Activated CD4-positive, alpha-beta T cell treated with anti-CD3 and anti-CD28 coated beads, Interleukin-2, amount 50 U/mL, for 16 hours (primary cell): ENCODE measurements at regions not wholly inside any gene's neighbourhood (a gene's known extent, or its start where the extent isn't known, plus 50 kb on each side); places are given as distances from the start of the nearest gene placed in this dataset.

ENCODE experiments used
- DNase-seq: peaks from one replicate; pipeline ENCODE4 v3.0.0-alpha.2; 2020

DNA sequence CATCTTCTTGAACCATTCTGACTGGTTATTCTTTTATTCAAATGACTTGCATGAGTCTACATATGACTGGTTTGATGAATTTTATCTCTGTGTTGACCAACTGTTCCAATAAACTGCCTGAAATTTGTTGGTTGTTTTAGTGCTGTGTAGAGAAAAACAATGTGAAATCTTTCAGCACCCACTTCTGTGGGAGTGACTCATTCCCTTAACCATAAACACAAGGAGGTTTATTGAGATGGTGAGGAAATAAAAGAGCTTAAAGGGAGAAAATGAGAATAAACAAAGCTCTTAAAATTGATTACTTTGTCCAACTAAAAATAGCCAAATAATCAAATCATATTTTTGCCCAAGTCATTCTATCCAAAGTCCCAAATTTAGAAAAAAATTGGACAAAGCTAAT lies 341.1 kb downstream of the TGFB2 start:
- DNase-seq, result no peak

- no peak for DNase-seq
These were observed 341.6 kb downstream of the TGFB2 start for GRCh38 chr1:218686761-218687160.

DNA sequence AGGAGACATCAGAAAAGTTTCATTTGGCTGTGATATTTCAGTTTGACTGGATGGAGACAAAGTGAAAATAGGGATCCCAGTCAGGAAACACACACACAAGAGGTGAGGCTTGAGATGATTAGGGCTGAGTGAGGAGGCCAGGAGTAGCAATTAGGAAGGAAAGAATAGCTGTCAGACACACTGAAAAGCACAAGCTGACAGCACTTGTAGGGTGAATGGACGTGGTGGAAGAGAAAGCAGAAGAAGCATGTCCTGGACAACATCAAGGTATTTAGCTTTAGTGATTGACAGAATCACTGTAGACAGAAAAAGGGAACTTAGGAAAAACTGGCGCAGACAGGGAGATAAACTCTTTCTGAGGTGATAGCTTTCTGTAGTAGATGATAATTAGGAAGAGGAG lies 347.7 kb downstream of the TGFB2 start:
- DNase-seq, result no peak

- DNase-seq, result no peak
These were observed 348.5 kb downstream of the TGFB2 start for GRCh38 chr1:218693599-218693998.

DNA sequence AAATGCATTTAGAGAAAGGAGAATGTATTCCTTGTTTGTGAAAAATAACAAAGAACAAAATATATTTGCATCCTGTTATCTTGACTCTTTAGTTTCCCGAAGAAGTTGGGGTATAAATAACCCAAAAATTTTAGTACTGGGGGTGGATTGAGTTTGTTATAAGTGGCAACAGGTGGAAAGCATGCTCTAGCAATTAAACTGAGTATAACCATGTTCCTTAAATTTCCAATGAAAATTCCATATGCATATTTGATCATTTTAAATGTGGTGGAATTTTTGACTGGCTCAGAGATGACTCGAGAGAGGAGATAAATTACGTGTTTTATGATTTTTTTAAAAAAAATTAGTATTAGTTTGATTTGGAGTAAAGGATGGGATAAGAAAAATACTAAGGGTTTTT lies 348.9 kb downstream of the TGFB2 start:
- no peak for DNase-seq

GRCh38 chr1:218694636-218695035 lies 349.5 kb downstream of the TGFB2 start:
- DNase-seq, result no peak

DNA sequence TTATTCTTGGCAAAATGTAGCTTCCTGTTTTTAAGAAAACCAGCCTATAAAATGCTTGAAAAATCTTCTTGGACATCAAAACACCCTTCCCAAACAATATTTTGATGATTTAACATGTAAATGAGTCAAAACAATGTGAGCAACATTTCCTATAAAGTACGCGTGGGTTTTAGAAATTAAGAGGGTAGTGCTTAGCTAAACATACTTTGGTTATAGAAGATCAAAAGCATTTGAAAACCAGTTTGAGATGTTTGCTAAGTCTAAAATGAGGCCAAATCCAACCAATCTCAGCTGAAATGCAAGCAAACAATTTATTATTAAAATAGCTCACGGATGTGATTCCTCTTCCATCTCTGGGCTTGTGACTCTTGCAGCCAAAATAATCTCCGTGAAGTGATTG lies 350.4 kb downstream of the TGFB2 start:
- no peak for DNase-seq

GRCh38 chr1:218698141-218698540 lies 353.0 kb downstream of the TGFB2 start:
- DNase-seq, result no peak

- no peak for DNase-seq
These were observed 354.3 kb downstream of the TGFB2 start for GRCh38 chr1:218699421-218699820.

DNA sequence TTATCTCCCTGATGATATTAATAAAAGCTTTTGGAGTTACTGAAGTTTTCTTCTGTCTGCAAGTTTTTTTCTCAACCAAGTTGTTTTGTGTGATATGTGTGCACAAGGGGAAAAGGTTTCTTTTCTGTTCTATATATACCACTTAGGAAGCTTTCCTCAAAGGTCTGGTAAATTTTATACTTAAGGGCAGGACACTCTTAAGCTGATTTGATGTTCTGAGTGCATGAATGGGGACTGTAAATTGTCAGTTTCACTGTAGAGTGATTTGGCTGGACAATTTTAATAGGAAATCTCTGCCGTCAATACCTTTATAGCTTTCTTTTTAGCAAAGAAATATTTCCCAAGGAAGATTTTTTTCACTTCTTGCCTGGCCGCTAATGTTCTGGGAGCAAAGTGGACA lies 354.7 kb downstream of the TGFB2 start:
- DNase-seq, result no peak

DNA sequence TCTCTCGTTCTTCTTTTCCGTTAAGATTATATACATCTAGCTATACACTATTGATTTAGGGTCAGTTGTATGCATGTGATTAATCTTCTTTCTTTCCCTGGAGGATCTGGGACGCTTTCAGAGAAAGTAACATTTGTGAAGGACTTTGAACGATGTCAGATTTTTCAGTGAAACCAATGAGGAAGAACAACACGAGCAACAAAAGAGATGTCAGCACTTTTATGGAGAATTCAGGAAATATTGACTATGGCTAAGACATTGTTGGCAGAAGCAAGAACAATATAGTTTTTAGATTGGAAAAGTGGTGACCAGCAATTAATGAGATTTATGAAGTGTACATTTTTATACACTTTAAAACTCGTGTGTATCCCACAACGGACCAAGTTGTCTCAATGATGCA lies 355.5 kb downstream of the TGFB2 start:
- no peak for DNase-seq

DNA sequence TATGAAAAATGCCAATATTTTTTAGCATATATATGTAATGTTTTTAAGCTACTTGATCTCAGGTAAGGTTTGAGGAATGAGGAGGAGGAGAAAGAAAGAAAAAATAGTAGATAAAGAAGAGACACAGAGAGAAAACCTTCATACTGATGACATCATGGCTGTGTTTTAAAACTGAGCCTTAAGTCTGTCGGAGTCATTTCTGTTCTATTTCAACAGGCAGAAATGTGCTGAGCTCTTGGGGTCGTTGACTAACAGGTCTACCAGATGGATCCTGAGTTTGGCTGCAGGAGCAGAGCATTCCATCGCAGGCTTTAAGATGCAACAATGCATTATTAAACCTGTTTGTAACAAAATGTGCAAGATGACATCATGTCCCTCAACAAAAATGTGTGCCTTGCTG lies 356.0 kb downstream of the TGFB2 start:
- no peak for DNase-seq

DNA sequence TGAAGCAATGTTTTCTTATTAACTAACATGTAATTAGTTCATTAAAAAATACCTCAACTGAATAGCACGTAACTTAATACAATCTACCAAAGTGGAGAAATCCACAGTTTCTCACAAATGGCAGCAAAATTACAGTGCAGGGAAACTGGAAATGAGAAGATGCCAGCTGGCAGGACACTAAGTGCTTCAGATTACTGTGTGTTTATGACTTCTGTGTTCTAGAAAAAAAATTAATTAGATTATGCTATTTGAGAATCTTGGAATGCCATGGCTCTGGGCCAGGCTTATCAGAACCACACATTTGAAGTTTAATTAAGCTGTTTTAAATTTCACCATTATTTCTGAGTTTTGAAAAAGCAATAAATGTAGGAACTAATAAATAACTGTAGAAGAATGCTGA lies 357.6 kb downstream of the TGFB2 start:
- no peak for DNase-seq

GRCh38 chr1:218703836-218704235 lies 358.7 kb downstream of the TGFB2 start:
- no peak for DNase-seq

GRCh38 chr1:218705391-218705790 lies 360.3 kb downstream of the TGFB2 start:
- no peak for DNase-seq

DNA sequence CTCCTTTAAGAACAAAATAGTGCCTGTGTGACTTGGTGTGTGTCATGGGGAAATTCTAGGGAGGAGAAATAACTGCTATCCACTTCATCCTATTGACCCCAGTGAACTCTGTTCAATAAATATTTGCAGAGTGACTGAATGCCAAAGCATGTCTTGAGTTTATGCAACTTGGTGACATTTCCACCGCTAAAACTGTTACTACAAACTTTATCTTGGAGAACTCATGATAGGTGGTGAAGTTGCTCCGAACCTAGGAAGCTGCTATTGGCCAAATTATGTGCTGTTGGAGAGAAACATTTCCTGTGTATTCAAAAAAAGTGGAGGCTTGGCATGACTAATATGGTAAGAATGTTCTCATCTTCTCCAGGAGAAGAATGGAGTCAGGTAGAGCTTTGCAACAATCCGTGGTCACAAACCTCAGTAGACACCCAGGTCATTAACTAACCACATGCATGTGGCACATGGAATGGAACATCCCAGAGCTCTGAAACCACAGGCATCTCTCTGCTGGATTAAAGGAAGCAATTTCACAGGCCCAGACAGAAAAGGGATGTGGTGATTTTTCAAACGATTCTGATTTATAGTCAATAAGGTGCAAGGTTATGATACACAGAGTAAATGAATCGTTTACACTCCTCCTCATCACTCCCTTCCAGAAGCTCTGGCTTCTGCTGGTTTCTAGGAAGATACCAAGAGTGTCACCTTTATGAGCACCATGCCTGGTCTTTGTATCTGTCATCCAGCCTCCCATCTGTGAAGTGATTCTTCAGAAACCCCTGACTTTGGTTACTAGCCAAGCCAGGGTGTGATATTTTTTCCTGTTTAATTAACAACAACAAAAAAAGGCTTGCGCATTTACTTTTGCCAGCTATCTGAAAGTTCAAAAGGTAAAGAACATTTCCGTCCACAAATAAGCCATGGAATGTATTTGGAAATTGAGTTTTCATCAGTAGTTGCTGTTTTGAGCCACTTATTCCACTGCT lies 361.1 kb downstream of the TGFB2 start:
- DNase-seq, result no peak

- DNase-seq, result no peak
These were observed 365.9 kb downstream of the TGFB2 start for GRCh38 chr1:218711001-218711400.

- DNase-seq, result no peak
These were observed 366.9 kb downstream of the TGFB2 start for GRCh38 chr1:218711884-218712674.

- no peak for DNase-seq
These were observed 367.5 kb downstream of the TGFB2 start for GRCh38 chr1:218712677-218713076.

DNA sequence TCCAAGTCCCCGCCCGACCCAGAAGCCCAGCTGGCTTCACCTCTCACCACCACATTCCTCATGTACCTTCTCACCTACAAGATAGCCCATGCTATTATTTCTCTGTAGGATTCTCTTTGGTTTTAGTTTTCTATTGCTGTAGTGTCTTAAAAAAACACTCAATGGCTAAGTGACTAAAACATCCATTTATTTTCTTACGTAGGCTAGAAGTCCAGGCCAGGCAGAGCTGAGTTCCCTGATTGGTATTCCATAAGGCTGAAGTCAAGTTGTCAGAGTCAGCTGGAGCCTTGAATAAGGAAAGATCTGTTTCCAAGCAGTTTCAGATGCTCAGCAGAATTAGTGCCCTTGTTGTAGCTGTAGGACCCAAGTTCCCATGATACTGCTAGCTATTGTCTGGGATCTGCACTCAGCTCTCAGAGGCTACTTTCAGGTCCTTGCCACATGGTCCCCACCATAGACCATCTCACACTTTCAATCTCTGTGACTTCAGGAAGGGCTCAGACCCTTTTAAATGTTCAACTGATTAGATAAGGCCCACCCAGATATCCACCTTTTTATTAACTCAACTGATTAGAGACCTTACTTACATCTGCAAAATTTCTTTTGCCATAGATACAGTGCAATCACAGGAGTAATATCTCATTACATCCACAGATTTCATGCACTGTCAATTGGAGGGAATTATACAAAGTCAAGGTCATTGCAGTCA lies 371.0 kb downstream of the TGFB2 start:
- no peak for DNase-seq

- DNase-seq, result no peak
These were observed 372.4 kb downstream of the TGFB2 start for GRCh38 chr1:218717575-218717974.

DNA sequence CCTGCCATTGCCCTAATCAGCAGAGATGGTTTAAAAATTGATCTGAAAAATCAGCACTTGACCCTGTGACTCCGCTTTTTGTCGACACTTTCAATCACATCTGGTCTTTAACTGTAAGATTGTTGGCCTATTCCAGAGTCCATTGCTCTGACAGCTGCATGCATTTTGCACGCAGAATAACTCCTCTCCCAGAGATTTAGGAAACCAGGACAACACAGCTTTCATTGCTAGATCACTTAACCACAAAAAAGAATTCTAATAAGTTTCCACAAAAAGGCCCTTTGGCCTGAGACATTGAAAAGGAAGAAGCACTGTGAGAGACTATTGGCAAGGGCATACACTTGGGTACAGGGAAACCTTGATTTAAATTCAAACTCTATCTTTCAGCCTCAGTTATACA lies 373.1 kb downstream of the TGFB2 start:
- DNase-seq, result no peak

DNA sequence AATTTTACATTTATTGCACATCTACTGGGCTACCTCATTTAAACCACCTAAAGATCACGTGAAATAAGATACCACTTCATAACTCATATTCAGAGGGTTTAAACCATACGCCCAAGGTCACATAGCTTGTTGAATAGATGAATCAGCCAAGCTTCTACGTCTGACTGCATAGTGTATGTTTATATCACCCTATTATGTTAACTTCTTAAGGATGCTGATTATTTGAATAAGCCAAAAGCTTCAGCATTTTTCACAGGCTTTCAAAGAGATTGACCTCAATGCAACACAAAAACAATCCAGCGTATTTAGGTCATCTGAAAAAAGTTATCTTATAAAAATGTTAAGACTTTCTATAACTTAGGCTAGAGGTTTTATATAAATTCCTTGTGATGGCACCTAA lies 373.8 kb downstream of the TGFB2 start:
- DNase-seq, result no peak
